Neural progenitor cell (in vitro differentiated cells): ENCODE measurements at regions not wholly inside any gene's neighbourhood (a gene's known extent, or its start where the extent isn't known, plus 50 kb on each side); places are given as distances from the start of the nearest gene placed in this dataset.

Experiments
- EZH2 ChIP-seq: fragments of 200-600 bp; sonication (generic); IDR thresholded peaks from 2 replicates; pipeline ENCODE4 v1.6.1; 2017; ENCODE audit warnings: antibody characterized with exemption, mild to moderate bottlenecking, moderate library complexity
- EZH2phosphoT487 ChIP-seq: fragments of 200-600 bp; sonication (generic); IDR thresholded peaks from 2 replicates; pipeline ENCODE4 v1.6.1; 2017; ENCODE audit warnings: antibody characterized with exemption
- TF ChIP-seq, protein P1 (sequence below): fragments of 200-600 bp; sonication (generic); IDR thresholded peaks from 2 replicates; pipeline ENCODE4 v1.5.1; 2017; ENCODE audit warnings: antibody characterized with exemption, mild to moderate bottlenecking

DNA sequence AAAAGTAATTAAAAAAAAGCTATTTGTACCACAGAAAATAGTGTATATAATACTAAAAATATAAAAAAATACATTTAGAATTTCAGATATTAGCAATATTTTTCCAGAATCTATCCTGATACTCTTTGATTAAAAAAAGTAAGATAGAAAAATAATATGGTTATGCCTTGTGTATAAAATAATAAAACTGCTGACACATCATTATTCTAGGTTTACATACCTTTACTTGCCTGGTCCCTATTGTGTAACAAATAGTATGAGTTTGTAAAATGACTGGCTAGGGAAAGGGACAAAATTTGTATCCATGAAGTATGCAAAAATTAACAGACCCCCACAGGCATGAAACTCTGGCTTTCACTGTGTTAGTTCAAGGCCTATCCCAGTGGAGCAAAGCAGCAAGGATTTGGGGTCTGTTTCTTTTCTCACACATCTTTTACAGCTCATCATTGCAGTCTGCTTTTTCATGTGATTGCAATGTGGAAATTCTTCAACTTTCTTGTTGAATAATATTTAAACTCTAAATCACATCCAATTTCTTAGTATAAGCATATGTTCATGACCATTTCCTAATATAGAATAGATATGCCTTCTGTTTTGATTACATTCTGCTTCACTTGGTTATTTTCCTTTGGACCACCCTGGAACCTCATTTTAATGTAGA, 136.7 kb upstream of the PCDH18 start:
- no peak for TF ChIP-seq EZH2phosphoT487
- TF ChIP-seq, protein P1, sequence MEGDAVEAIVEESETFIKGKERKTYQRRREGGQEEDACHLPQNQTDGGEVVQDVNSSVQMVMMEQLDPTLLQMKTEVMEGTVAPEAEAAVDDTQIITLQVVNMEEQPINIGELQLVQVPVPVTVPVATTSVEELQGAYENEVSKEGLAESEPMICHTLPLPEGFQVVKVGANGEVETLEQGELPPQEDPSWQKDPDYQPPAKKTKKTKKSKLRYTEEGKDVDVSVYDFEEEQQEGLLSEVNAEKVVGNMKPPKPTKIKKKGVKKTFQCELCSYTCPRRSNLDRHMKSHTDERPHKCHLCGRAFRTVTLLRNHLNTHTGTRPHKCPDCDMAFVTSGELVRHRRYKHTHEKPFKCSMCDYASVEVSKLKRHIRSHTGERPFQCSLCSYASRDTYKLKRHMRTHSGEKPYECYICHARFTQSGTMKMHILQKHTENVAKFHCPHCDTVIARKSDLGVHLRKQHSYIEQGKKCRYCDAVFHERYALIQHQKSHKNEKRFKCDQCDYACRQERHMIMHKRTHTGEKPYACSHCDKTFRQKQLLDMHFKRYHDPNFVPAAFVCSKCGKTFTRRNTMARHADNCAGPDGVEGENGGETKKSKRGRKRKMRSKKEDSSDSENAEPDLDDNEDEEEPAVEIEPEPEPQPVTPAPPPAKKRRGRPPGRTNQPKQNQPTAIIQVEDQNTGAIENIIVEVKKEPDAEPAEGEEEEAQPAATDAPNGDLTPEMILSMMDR, result no peak
- no peak for TF ChIP-seq EZH2
